NCI-H526 treated with DMSO at 0.1 percent for 48 hours (cell line): ENCODE measurements at regions not wholly inside any gene's neighbourhood (a gene's known extent, or its start where the extent isn't known, plus 50 kb on each side); places are given as distances from the start of the nearest gene placed in this dataset.
A peak's percentile ranks its signal among the peaks of the same experiment; 100 is the strongest.
"Not testable (repeated sequence)": the region's sequence is repeated elsewhere in the genome, so short reads cannot be mapped to it uniquely, and the experiment has no call there.

Source experiments
- DNase-seq: peaks from one replicate; lab custom pipeline; 2025; lab: John Stamatoyannopoulos, UW

- no peak for DNase-seq
Observed at GRCh38 chr4:33930497-33930896, 2313.8 kb downstream of the ARAP2 start.

GRCh38 chr4:33931026-33931425, 2313.3 kb downstream of the ARAP2 start:
- DNase-seq, result no peak

- no peak for DNase-seq
Observed at GRCh38 chr4:33940281-33940680, 2304.0 kb downstream of the ARAP2 start.

DNA sequence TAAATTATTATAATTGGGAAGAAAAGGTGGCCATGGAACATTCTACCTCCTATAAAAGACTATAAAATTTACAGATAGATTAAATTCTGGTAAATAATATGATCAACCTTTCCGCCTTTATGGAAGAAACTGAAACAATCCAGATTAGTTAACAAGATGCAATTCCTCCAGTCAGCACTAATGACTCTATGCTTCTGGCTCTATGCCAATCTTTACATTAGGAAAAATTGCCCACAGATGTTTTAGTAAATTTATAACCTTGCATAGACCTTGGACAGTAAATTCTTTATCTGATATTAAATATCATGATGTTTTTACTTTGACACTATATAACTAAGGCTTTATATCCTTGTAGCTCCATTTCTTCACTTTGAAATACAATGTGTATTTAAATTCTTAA, 2302.5 kb downstream of the ARAP2 start:
- no peak for DNase-seq

DNA sequence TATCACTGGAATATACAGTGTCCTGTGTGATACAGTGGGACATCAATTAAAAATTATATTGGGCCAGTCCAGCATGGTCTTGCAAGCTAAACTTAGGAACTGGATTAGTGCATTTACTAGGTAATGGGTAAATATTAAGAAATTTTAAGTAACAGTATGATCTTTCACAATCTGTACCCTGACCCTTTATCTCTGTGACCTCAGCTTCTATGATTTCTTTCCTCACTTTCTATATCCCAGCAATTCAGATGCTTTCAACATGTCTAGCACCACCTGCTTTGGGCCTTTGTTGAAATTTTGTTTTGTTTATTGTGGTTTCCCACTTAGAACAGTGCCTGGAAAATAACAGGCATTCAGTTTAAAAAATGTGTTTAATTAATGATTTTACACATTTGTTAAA, 2295.4 kb downstream of the ARAP2 start:
- DNase-seq, result no peak

- DNase-seq, result not testable (repeated sequence)
Observed at GRCh38 chr4:33953848-33954247, 2290.5 kb downstream of the ARAP2 start.

DNA sequence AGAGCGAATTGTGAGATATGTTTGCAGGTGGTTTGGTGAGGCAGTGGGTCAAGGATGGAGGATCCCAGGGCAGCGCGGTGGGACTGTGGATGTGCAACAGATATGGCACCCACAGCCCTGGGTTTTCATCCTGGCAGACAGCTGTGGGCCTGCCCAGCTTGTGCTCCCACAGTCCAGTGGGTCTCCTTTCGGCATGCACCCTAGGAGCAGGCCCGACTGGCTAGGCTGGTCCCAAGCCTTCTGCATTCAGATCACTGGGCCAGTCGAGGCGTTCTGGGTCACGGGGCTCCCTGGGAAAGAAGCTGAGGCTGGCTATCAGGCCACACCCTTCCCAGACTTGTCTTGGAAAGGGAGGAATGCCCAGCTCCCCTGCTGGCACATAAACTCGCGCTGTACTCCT, 2289.6 kb downstream of the ARAP2 start:
- DNase-seq, result no peak

- peak; percentile 2 for DNase-seq
Observed at GRCh38 chr4:33959519-33959918, 2284.8 kb downstream of the ARAP2 start.

DNA sequence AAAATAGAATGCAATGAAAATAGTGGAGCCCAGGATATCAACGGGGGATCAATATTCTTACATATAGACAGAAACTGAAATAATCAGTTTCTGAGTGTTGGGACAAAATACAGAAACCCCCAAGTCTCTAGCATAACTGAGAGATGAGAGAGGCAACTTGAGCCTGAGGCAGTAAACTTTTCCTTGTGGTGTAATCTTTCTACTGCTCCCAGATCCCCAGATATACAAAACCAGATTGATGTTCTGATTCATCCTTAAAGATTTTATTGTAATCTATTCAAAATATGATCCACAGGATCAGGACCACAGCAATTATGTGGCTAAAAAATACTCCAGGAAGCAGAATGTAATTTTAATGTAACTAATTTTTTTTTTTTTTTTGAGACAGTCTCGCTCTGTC, 2282.6 kb downstream of the ARAP2 start:
- no peak for DNase-seq

DNA sequence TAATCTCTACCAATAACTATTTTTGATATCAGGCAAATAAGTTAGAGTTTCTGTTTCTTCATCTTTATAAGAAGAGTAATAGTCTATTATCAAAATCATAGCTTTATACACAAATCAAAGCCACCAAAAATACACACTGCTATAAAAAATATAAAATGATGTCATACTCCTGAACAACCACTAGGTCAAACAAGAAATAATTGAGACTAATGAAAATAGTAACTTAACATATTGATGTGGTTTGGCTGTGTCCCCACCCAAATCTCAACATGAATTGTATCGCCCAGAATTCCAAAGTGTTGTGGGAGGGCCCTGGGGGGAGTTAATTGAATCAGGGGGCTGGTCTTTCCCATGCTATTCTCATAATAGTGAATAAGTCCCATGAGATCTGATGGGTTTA, 2277.5 kb downstream of the ARAP2 start:
- no peak for DNase-seq

GRCh38 chr4:33974270-33974669, 2270.0 kb downstream of the ARAP2 start:
- DNase-seq, result no peak

- no peak for DNase-seq
Observed at GRCh38 chr4:33975995-33976394, 2268.3 kb downstream of the ARAP2 start.

DNA sequence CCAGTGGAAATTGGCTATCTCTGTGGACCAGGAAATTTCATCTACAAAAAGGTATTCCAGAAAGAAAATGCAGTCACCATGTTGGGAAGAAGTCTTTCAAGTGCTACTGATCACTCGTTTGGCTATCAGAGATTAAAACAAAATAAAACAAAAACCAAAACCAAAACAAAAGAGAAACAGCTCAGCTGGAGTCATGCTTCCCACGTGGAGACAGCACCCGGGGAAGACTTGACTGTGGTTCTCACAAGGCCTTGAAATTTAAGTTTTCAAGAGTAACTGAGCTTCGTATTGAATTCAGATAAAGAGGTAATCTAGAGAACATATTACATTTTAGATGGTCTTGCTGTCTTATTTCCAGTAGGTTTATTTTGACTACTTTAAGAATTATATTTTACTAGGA, 2264.5 kb downstream of the ARAP2 start:
- DNase-seq, result not testable (repeated sequence)

GRCh38 chr4:33980361-33980760, 2264.0 kb downstream of the ARAP2 start:
- DNase-seq, result no peak

DNA sequence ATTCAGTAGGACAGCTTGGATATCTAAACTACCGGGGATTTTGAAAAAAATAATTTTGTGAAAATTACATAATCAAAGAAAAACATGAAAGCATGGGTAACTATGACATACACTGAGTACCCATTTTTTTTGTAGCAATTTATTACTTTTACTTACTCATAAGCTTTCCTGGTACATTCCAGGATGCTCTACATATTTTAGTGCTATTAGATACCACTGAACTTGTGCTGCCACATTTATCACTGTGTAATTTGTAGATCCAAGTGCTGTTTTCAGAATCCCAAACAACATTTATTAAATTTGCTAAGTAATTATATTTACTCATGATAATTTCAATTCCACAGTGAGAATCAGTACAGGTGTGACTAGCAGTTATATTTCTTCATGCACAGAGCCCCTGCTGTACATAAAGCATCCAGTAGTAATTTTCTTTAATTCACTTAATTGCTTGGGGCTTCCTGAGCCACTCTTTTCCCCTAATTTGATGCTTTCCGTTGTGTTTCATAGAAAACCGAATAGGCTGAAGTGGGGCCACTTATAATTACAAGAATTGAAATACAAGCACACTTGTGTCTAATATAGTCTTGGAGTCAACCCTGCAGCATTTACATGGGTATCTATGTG, 2254.4 kb downstream of the ARAP2 start:
- DNase-seq, result no peak

DNA sequence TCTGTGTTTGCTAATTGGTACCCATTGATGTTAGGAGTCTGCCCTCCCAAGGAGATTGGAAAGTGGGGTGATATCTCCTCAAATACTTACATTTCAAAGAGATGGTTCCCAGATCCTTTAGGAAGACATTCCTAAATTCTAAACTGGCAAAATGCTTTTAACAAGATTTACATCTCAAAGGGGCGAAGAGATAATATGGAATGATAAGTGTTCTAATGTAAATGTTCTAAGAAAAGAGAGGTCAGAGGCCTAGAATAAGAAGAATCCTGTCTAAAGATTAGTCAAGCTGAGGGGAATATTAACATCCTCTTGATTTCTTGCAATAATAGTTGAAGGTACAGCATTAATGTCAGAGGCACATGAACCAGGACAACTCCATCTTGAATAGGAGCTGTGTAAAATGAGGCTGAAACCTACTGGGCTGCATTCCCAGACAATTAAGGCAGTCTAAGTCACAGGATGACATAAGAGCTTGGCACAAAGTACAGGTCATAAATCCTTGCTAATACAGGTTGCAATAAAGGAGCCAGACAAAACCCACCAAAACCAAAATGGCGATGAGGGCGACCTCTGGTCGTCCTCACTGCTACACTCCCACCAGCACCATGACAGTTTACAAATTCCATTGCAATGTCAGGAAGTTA, 2248.1 kb downstream of the ARAP2 start:
- no peak for DNase-seq

DNA sequence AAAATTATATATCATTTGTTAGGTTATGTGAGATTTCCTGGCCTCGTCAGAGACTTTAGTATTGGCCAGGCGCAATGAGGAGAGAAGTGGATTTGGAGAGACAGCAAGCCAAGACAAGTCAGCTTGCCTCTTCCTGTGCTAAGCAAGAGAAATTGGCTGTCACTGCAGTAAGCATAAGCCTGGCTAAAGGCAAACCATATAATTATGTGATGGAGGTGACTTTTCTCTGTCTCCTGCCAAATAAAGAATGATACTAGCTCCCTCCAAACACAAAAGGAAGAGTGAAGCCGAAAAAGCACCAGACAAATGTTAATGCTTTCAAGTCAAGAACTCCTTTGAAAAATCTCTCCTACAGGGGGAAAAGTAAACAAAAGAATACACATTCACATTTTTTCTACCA, 2246.0 kb downstream of the ARAP2 start:
- DNase-seq, result no peak

GRCh38 chr4:34000356-34000755, 2244.0 kb downstream of the ARAP2 start:
- no peak for DNase-seq

GRCh38 chr4:34006540-34006939, 2237.8 kb downstream of the ARAP2 start:
- not testable (repeated sequence) for DNase-seq

GRCh38 chr4:34009951-34010350, 2234.4 kb downstream of the ARAP2 start:
- DNase-seq, result no peak

DNA sequence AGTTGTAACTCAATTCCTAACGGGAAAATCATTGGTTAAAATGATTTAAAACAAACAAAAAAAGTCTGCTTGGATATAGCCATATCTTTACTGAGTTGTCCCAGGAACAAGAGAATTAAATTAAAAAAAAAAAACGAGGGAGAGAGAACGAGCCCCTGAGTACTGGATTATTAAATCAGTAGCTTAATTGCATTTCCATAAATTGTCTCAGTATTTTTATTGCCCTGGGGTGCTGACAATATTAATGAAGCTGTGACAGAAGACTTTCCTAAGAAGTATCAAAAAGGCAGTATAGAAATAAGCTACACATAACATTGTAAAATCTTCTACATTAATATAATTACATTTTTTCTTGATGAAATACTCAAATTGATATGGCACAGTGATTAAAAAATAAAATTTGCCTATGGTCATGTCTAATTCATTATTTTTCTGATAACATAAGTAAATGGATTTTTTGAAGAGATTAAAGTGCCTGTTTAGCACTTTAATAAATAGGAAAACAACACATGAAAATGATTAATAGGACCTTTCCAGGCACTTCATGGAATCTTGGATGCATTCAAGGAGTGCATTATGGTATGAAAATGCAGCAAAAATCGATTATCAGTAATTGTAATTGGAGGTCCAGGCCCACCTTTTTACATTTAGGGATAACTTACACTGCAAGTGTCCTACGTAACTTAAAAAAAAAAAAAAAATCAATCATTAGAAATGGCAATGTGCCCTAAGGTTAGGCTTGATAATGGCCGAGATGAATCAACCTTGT, 2233.4 kb downstream of the ARAP2 start:
- no peak for DNase-seq

DNA sequence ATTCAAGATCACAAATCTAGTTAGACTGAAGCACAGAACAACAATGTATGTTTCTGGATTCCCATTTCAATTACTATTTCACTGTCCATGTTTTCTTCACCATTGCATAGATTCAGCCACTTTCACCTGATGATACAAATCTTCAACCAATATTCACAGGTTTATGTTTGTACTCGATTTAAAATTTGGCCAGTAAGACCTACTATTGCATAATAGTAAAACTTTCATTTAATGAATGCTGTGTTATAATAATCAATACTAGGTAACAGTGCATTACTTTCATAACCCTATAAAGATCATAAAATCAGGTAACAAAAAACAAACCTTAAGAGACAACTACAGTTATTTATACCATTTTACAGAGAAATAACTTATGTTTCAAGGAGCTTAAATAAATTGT, 2209.1 kb downstream of the ARAP2 start:
- no peak for DNase-seq

DNA sequence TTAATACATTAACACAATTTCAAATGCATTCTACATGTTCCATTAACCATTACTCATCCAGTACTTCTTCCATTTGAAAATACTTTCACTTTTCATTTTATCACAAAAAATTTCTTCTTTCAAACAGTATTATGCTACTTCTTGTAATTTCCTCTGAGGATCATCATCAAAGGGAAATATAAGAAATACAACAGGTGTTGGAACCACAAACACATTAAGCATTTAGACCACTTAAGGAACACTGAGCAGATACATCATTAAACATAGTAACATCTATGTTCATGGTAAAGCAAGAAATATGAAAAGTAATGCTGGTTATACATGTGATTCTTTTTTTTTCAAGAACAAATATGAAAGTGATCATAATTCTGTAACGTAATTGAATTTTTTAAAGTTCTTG, 2207.0 kb downstream of the ARAP2 start:
- DNase-seq, result no peak
